ENCODE measurements at regions not wholly inside any gene's neighbourhood (a gene's known extent, or its start where the extent isn't known, plus 50 kb on each side); places are given as distances from the start of the nearest gene placed in this dataset.
A peak's percentile ranks its signal among the peaks of the same experiment; 100 is the strongest.

DNA sequence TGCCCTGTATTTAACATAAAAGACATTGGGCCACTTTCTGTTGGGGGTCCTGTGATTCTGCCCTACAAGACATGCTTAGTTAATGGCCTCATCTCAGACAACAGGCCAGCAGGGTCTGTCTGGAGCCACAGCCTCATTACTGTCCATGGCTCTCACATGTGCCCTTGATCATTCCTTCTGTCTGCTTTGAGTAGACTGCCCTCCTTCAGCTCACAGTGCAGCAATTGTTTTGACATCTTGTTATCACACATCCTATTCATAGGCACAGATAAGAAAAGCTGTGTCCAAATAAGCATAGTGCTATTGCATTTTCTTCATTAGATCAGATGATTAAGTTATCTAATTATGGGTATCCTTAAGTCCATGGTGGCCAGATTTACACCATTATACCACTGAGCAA, 127.9 kb downstream of the KCTD12 start:
- in situ Hi-C loops (cut with MboI; ENCODE audit: low pct_unique_long_range_greater_than_20kb, low sequenced_read_pairs) = no loop called here
- DNase-seq = no peak

DNA sequence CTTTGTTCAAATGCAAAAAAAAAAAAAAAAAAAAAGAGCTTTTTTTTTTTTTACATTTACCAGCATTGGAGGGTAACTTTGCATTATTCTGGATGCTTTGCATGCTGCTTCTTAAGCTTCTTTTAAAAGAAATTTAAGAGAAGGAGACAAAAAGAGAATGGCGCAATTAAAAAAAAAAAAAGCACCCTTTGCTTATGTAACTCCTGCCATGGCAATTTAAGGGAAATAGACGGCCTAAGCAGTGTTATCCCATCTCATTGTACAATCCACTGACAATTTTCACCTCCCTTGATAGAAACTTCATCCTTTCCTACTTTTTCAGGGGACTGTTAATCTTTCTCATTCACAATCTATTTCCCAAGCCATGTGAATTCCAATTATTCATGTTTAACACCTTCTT, 129.8 kb downstream of the KCTD12 start:
- in situ Hi-C loops (cut with MboI; ENCODE audit: low pct_unique_long_range_greater_than_20kb, low sequenced_read_pairs) = no loop called here

DNA sequence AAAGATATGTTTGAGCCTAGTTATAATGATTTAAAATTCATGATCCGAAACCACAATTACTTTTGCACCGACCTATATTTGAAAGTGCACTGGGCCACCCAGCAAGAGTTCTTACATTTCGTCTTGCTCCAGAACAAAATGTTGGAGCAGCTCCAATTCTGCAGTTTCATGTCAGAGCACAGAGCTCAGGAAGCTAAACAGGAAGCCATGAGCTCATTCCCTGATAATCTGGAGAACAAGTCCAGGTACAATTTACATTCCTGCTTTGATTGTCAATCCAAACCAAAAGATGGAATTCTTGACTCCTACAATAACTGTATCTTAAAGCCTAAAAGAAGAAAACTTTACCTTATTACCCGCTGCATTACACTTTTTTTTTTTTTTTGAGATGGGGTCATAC, 131.8 kb downstream of the KCTD12 start:
- no peak for DNase-seq
- in situ Hi-C loops (cut with MboI; ENCODE audit: low pct_unique_long_range_greater_than_20kb, low sequenced_read_pairs) = no loop called here

More for the DNA sequence above, 129.8 kb downstream of the KCTD12 start:
- DNase-seq = no peak

DNA sequence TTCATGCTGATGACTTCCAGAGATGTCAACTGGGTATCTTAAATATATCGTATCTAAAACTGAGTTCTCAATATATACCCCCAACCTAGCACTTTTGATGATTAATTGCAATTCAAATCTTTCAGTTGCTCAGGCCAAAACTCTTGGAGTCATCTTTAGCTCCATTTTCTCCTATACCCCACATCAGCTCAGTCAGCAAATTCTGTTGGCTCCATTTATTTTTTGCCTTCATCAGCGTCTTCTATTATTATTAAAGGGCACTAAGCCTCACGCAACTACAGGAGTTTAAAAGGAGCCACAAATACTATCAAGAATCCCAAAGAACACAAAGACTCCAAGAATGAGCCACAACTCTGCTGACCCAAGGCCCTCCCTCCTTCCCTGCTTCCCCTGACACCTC, 134.9 kb downstream of the KCTD12 start:
- in situ Hi-C loops (cut with MboI; ENCODE audit: low pct_unique_long_range_greater_than_20kb, low sequenced_read_pairs) = no loop called here
- DNase-seq = no peak

DNA sequence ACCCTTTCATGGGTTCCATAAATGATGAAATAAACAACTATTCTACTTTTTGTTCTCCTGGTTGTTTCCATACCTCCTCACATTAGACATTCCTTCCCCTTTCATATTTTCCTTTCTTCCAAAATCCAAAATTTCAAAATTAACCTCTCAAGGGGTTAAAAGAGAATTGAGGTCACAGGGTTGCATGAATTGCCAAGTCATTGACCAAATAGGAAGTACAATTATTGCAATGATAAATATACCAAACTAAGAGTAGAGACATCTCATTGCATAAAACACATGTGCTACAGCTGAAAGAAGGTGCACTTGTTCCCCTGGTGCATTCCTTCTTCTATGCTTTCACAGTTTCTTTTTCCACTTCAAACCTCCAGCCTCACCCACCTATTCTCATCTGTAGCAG, 136.1 kb downstream of the KCTD12 start:
- DNase-seq = no peak
- in situ Hi-C loops (cut with MboI; ENCODE audit: low pct_unique_long_range_greater_than_20kb, low sequenced_read_pairs) = no loop called here

DNA sequence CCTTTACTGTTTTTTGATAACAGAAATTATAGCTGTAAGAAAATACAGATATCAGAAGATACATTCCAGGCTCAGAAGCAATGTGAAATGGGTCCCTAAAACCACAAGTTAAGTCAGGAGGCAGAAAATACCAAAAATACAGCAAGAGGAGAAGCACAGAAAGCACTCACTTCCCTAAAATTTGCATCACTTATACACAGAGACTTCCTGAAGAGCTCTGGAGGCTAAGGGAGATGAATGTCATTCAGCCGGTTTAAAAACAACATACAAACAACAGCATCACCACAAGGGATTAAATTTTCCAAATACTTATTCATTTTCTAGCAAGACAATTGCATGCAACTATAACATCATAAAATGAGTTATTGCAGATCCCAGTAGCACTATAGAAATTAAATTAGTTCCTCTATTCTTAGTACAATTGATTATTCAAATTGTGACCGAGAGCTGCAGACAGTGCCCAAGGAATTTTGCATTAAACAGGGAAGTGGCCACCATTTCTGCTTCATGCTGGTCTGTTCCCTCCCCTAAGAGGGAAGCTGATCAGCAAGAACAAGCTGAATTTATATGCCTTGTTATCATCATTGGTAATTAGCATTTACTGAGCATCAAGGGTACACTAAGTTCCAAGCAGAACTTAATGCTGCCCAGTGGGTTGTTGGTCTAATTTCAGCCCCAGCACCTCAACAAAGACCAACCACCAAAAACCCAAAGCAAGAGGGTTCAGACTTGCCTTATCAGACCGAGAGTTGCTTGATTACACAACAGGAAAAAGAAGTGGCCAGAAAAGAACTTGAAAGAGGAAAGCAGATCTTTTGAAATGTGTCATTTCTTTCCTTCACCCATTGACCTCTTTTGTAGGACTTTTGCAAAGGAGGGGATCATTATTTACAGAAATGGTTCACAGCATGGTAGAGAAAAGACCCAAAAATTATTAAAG, 140.7 kb downstream of the KCTD12 start:
- in situ Hi-C loops (cut with MboI; ENCODE audit: low pct_unique_long_range_greater_than_20kb, low sequenced_read_pairs) = no loop called here
- peak; percentile 53 for DNase-seq

DNA sequence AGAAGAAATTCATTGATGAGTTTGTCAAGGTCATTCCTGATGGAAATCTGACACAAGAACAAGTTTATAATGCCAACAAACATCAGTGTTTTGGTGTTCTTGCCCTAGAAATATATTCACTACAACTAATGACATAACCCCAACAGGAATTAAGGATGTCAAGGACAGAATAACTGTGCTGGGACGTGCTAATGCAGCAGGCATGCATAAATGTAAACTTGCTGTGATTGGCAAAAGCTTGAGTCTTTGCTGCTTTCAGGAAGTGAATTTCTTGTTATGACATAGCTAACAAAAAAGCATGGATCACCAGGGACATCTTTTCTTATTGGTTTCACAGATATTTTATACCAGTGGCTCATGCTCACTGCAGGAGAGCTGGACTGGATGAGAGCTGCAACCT, 144.6 kb downstream of the KCTD12 start:
- in situ Hi-C loops (cut with MboI; ENCODE audit: low pct_unique_long_range_greater_than_20kb, low sequenced_read_pairs) = no loop called here
- no peak for DNase-seq

DNA sequence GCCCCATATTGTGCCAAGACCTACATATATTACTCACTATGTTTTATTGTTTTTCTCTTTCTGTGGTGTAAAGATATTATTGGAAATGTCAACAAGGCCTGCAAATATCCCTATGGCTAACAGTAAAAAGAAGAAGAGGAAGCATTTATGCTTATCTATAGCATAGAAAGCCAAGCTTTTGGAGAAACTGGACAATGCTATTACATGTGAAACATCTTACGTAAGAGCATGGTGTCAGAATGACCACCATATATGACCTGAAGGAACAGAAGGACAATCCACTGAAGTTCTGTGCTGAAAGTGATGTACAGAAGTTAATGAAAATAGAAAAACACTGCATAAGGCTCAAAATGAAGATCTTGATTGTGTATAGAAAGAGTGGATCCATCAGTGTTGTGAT, 145.2 kb downstream of the KCTD12 start:
- in situ Hi-C loops (cut with MboI; ENCODE audit: low pct_unique_long_range_greater_than_20kb, low sequenced_read_pairs) = no loop called here
- no peak for DNase-seq

DNA sequence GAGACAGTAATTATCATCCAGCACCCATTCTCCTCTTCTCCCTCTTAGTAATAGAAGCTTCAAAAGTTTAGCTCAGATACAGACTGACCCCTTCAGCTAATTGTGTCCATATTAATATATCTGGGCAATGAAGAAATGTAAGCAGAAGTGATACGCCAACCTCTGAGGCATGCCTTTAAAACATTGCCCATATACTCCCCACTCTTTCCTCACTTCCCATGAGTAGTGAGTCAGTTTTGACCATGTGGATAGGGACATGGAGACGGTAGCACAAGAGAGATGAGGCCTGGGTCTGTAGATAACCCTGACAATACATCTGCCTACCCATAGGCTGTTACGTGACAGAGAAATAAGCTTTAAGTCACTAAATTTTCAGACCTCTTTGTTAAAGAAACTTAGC, 147.6 kb downstream of the KCTD12 start:
- in situ Hi-C loops (cut with MboI; ENCODE audit: low pct_unique_long_range_greater_than_20kb, low sequenced_read_pairs) = no loop called here
- DNase-seq = no peak

DNA sequence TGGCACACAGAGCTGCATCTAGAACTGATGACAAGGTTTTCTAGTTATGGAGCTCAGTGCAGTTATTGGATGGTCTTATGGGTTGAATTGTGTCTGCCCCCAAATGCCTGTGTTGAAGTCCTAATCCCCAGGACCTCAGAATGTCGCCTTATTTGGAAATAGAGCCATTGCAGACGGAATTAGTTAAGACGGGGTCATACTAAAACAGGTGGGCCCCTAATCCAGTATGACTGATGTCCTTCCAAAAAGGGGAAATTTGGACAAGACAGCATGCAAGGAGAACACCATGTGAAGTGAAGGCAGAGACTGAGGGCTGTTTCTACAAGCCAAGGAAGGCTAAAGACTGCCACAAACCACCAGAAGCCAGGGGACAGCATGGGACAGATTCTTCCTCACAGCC, 148.7 kb downstream of the KCTD12 start:
- in situ Hi-C loops (cut with MboI; ENCODE audit: low pct_unique_long_range_greater_than_20kb, low sequenced_read_pairs) = no loop called here
- no peak for DNase-seq

DNA sequence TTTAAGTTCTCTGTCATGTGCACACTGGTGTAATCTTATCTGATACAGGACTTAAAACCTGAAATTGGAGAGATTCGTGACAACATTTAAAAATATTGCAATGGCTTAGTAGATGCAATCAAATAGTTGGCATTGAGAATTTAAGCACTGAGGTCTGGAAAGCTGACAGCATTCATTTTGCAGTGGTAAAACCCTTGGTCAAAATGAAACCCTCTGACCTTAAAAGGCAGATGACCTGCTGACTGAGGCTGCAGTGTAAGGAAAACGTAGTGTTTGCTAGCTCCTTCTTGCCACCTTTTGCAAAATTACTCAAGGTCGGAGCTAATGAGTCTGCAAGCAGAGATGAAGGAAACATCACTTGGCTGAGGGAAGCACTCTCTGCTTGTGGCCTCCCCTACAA, 150.6 kb downstream of the KCTD12 start:
- in situ Hi-C loops (cut with MboI; ENCODE audit: low pct_unique_long_range_greater_than_20kb, low sequenced_read_pairs) = no loop called here
- DNase-seq = no peak

DNA sequence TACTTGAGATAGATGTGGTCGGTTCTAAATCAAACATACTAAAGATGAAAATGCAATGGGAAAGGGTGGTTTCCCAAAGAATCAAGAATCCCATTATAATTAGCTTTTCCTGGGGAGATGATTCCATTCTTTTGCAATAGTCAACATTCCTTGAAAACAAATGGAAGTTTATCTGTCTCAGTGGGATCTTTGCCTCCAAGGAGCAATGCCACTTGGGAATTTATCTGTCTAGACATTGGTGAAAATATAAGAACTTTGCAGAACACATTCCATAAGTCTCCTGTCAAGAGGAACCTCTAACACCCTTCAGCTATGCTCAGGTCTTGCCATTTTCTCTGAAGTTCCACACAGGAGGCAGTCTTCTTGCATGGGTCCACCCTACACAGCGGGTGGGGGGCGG, 152.5 kb downstream of the KCTD12 start:
- in situ Hi-C loops (cut with MboI; ENCODE audit: low pct_unique_long_range_greater_than_20kb, low sequenced_read_pairs) = no loop called here
- no peak for DNase-seq

DNA sequence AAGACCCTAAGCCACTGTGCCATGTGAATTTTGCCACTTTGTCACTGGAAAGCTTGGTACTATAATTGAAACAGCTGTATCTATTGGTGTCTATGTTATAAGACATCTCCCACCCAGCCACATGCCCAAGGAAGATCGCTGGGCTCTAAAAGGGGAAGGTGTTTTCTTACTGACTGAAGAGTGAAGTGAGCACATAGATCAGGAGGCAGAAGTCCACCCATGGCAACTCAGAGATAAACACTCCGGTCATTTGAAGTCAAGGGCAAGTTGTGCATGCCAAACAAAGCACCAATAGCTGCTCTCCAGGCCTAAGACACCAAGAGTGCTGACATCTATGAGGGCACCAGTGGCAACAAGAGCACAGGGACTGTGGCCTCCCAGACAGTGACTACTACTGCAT, 153.8 kb downstream of the KCTD12 start:
- in situ Hi-C loops (cut with MboI; ENCODE audit: low pct_unique_long_range_greater_than_20kb, low sequenced_read_pairs) = no loop called here
- no peak for DNase-seq

DNA sequence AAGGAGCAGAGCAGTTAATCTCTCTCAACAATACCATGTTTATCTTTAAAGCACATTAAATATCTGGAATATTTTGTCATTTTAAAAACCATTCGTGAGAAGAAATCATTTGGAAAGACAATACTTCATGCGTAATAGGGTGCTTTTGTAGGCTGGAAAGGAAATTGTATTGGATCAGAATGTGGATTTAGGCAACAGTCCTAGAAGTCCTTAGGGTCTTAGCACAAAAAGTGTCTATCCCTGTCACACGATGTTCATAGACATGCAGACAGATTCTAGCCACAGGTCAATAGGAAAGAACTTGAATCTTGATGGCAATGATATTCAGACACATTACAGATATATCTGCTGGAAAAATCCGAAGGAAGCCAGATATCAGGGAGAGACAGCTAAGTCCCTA, 156.0 kb downstream of the KCTD12 start:
- DNase-seq = no peak
- in situ Hi-C loops (cut with MboI; ENCODE audit: low pct_unique_long_range_greater_than_20kb, low sequenced_read_pairs) = no loop called here

DNA sequence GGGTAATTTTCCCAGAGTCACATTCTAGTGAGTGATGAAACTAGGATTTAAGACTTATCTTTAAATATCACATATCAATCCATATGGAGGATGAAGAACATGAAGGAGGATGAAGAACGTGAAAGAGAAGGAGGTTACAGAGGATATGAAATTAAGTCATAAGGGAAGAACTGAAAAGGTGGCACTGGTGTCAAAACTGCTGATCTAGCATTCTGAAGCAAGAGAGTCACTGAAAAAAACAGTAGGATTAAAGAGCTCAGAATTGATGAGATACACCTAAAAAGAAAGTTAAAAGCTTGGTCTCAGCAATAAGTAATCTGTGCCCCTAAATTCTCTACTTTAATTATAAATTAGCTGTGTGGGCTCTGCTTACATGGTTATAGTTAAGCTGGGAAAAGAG, 156.5 kb downstream of the KCTD12 start:
- DNase-seq = no peak
- in situ Hi-C loops (cut with MboI; ENCODE audit: low pct_unique_long_range_greater_than_20kb, low sequenced_read_pairs) = no loop called here

DNA sequence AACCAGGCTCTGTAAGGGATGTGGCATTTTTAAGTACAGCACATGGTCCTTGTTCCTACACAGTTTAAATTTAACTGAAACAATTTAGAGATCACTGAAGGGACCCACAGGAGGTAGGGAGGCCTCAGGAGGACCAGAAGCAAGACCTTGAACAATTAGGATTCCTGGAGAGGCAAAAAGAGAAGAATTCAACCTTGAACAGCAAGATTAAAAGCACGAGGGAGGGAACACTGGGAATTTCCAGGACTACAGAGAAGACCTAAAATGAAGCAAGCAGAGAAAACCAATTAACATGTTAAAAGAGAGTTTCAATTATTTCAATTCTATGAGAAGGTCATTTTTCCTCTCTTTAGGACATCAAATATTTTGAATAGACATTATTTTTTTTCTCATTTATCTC, 160.3 kb downstream of the KCTD12 start:
- DNase-seq = no peak
- in situ Hi-C loops (cut with MboI; ENCODE audit: low pct_unique_long_range_greater_than_20kb, low sequenced_read_pairs) = no loop called here

DNA sequence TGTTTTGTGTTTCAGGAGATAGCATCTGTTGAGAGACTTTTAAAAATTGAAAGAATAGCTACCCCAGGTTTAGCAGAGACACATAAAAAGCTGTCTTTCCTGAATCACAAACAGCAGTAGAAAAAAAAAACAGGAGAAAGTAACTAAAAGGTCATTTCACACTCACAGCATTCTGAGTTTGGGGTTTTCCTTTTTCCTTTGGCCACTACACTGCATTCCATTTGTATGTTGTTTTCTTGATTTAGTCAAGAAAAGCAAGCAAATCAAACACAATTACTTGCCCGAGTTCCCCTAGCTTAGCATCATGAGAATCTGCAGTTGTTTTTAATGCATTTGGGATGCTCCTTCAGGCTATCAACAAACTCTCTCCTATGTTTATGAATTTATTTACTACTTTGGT, 161.0 kb downstream of the KCTD12 start:
- DNase-seq = no peak
- in situ Hi-C loops (cut with MboI; ENCODE audit: low pct_unique_long_range_greater_than_20kb, low sequenced_read_pairs) = no loop called here

DNA sequence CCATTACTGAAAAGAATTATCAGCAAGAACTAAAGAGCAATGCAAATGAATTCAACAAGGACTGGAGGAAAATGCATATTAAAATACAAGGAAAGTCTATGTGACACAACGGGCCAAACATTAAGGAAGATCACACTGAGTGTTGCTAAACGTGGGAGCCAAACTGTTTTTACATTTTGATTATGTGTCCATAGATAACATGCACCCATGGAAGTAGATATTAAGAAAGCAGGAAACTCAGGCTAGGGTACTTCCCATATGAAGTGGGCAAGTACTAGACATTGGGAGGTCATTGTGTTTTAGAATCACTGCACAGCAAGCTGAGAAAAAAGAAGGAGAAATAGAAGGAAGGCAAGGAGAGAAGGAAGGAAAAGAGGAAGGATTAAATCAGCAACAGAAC, 161.8 kb downstream of the KCTD12 start:
- DNase-seq = no peak
- in situ Hi-C loops (cut with MboI; ENCODE audit: low pct_unique_long_range_greater_than_20kb, low sequenced_read_pairs) = no loop called here

DNA sequence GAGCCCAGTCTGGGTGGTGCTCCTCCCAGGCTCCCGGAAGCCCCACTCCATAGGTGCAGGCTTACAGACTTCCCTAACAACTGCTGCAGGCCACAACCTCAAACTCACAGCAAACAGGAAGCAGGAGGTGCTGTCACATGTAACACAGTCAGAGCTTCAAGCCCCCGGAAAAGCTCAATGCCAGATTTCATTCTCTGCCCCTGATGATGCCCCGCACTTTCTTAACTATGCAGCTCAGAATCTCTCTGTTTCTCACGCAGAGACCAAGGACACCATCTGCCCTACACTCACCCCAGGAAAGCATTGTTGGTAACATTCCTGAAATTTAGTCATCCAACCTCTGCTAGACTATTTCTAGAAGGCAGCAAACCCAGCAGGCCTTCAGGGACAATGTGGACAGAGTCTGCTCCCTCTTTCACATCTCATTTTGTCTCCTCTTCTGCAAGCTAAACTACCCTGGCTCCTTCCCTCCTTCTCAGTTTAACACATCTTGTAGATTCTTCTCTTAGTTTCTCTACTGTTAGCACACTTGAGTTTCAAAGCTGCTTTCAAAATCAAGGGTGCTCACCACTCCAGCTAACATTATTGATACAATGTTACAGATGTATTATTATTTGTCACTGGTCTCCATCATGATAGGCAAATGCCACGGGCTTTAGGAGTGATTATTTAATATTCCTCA, 162.5 kb downstream of the KCTD12 start:
- DNase-seq = peak; percentile 43
- in situ Hi-C loops (cut with MboI; ENCODE audit: low pct_unique_long_range_greater_than_20kb, low sequenced_read_pairs) = no loop called here

DNA sequence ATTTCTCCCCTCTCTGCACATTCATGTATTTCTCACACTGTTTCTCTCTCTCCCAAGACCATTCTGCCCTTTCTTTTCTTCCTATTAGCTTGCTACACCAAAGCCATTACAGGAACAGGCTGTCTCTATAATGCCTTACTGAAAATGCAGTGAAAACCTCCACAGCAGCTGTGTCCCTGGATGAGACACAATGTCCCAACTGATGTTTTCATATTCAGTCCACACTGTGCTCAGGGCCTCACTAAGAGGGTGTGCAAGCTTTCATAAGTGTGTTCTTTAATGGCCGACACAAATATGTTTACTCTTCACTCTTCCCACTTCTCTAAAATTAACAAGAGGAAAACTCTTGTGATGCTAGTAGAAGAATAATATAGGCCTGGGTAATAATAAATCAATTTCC, 163.4 kb downstream of the KCTD12 start:
- in situ Hi-C loops (cut with MboI; ENCODE audit: low pct_unique_long_range_greater_than_20kb, low sequenced_read_pairs) = no loop called here
- DNase-seq = no peak

DNA sequence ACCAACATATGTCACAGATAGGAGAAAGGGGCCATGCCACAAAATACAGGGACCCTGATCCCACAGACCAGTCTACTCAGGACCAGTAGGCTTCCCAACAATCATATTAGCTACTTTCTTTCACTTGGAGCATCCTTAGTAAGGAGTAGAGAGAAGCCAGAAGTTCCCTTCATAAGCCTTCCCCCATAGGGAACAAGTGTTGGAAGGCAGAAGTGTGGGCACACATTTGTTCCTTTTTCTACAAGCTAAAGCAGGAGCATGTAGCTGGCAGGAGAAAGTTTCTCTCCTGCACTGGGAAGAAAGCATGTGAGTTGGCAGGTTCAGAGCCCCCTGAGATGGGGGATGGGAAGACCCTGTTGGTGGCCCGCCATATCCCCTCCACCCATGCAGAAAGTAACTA, 165.4 kb downstream of the KCTD12 start:
- in situ Hi-C loops (cut with MboI; ENCODE audit: low pct_unique_long_range_greater_than_20kb, low sequenced_read_pairs) = no loop called here
- DNase-seq = no peak
